ENCODE measurements at regions not wholly inside any gene's neighbourhood (a gene's known extent, or its start where the extent isn't known, plus 50 kb on each side); places are given as distances from the start of the nearest gene placed in this dataset.

- no peak for DNase-seq
- peaks cover 2% of the 10 kb centered on the region for H3K9me3 Mint-ChIP-seq (ENCODE audit: unreplicated experiment)
- H3K27me3 Mint-ChIP-seq (ENCODE audit: unreplicated experiment): no peaks in the 10 kb centered on the region
- no peak overlapping the region for H3K27ac Mint-ChIP-seq (ENCODE audit: unreplicated experiment)
- no peak for TF ChIP-seq CTCF (IDR thresholded peaks at IDR 0.05; ENCODE audit: partially characterized antibody, unreplicated experiment)
- H3K4me3 Mint-ChIP-seq (ENCODE audit: unreplicated experiment): no peak overlapping the region
- H3K4me1 Mint-ChIP-seq (ENCODE audit: low read depth, unreplicated experiment): peaks cover 2% of the 10 kb centered on the region
- no peaks in the 10 kb centered on the region for H3K36me3 Mint-ChIP-seq (ENCODE audit: unreplicated experiment)
Measured at GRCh38 chr5:3339092-3339797, 256.4 kb upstream of the IRX1 start.

GRCh38 chr5:3337812-3338541 is 257.7 kb upstream of the IRX1 start:
- no peak overlapping the region for H3K27ac Mint-ChIP-seq (ENCODE audit: unreplicated experiment)
- H3K36me3 Mint-ChIP-seq (ENCODE audit: unreplicated experiment): no peaks in the 10 kb centered on the region
- H3K27me3 Mint-ChIP-seq (ENCODE audit: unreplicated experiment): peaks cover 4% of the 10 kb centered on the region
- no peak for TF ChIP-seq CTCF (IDR thresholded peaks at IDR 0.05; ENCODE audit: partially characterized antibody, unreplicated experiment)
- H3K9me3 Mint-ChIP-seq (ENCODE audit: unreplicated experiment): peaks cover 1% of the 10 kb centered on the region
- DNase-seq: no peak
- no peak overlapping the region for H3K4me3 Mint-ChIP-seq (ENCODE audit: unreplicated experiment)
- H3K4me1 Mint-ChIP-seq (ENCODE audit: low read depth, unreplicated experiment): no peaks in the 10 kb centered on the region

GRCh38 chr5:3336666-3337065 is 259.0 kb upstream of the IRX1 start:
- no peaks in the 10 kb centered on the region for H3K36me3 Mint-ChIP-seq (ENCODE audit: unreplicated experiment)
- H3K4me1 Mint-ChIP-seq (ENCODE audit: low read depth, unreplicated experiment): no peaks in the 10 kb centered on the region
- no peaks in the 10 kb centered on the region for H3K9me3 Mint-ChIP-seq (ENCODE audit: unreplicated experiment)
- no peak overlapping the region for H3K27ac Mint-ChIP-seq (ENCODE audit: unreplicated experiment)
- peaks cover 4% of the 10 kb centered on the region for H3K27me3 Mint-ChIP-seq (ENCODE audit: unreplicated experiment)
- no peak for DNase-seq
- TF ChIP-seq CTCF (IDR thresholded peaks at IDR 0.05; ENCODE audit: partially characterized antibody, unreplicated experiment): no peak
- no peak overlapping the region for H3K4me3 Mint-ChIP-seq (ENCODE audit: unreplicated experiment)

- TF ChIP-seq CTCF (IDR thresholded peaks at IDR 0.05; ENCODE audit: partially characterized antibody, unreplicated experiment): no peak
- Mint-ChIP-seq H3K4me1 (ENCODE audit: low read depth, unreplicated experiment) (no peaks in the 10 kb centered on the region), H3K9me3 (ENCODE audit: unreplicated experiment) (peaks cover 3% of the 10 kb centered on the region), H3K4me3 (ENCODE audit: unreplicated experiment) (no peak overlapping the region), H3K27me3 (ENCODE audit: unreplicated experiment) (peaks cover 4% of the 10 kb centered on the region), H3K36me3 (ENCODE audit: unreplicated experiment) (no peaks in the 10 kb centered on the region), H3K27ac (ENCODE audit: unreplicated experiment) (no peak overlapping the region)
- no peak for DNase-seq
Measured at GRCh38 chr5:3335301-3335700, 260.3 kb upstream of the IRX1 start.

- Mint-ChIP-seq H3K9me3 (ENCODE audit: unreplicated experiment) (peaks cover 3% of the 10 kb centered on the region), H3K27me3 (ENCODE audit: unreplicated experiment) (peaks cover 4% of the 10 kb centered on the region), H3K4me1 (ENCODE audit: low read depth, unreplicated experiment) (no peaks in the 10 kb centered on the region), H3K36me3 (ENCODE audit: unreplicated experiment) (no peaks in the 10 kb centered on the region), H3K27ac (ENCODE audit: unreplicated experiment) (no peak overlapping the region), H3K4me3 (ENCODE audit: unreplicated experiment) (no peak overlapping the region)
- no peak for DNase-seq
- no peak for TF ChIP-seq CTCF (IDR thresholded peaks at IDR 0.05; ENCODE audit: partially characterized antibody, unreplicated experiment)
Measured at GRCh38 chr5:3333836-3334235, 261.8 kb upstream of the IRX1 start.

Measured in glutamatergic neuron (in vitro differentiated cells).